Endodermal cell (in vitro differentiated cells): ENCODE measurements at regions not wholly inside any gene's neighbourhood (a gene's known extent, or its start where the extent isn't known, plus 50 kb on each side); places are given as distances from the start of the nearest gene placed in this dataset.

Experiments used
- DNase-seq: peaks from one replicate; pipeline ENCODE4 v3.0.0-alpha.2; 2017
- H3K27ac ChIP-seq: 2 replicates; pipeline ENCODE4 v1.5.1; 2013; ENCODE audit warnings: mild to moderate bottlenecking, low read depth, low read length, moderate library complexity
- H3K27me3 ChIP-seq: 2 replicates; pipeline ENCODE4 v1.6.1; 2013; ENCODE audit warnings: mild to moderate bottlenecking, low read length, moderate library complexity; ENCODE audit not compliant: insufficient read depth, control insufficient read depth, poor library complexity, severe bottlenecking
- H3K36me3 ChIP-seq: 2 replicates; pipeline ENCODE4 v1.7.0; 2013; ENCODE audit warnings: mild to moderate bottlenecking, low read length, moderate library complexity; ENCODE audit not compliant: control insufficient read depth, insufficient read depth
- H3K4me1 ChIP-seq: one replicate; pipeline ENCODE4 v1.7.0; 2013; ENCODE audit warnings: low read length; ENCODE audit not compliant: control insufficient read depth, insufficient read depth
- H3K4me3 ChIP-seq: 2 replicates; pipeline ENCODE4 v1.5.1; 2013; ENCODE audit warnings: mild to moderate bottlenecking, low read length, moderate library complexity
- H3K9ac ChIP-seq: 2 replicates; pipeline ENCODE4 v1.6.1; 2013; ENCODE audit warnings: mild to moderate bottlenecking, low read length, moderate library complexity; ENCODE audit not compliant: poor library complexity, severe bottlenecking; ENCODE audit errors: extremely low read depth
- H3K9me3 ChIP-seq: 2 replicates; pipeline ENCODE4 v1.6.1; 2013; ENCODE audit warnings: mild to moderate bottlenecking, low read length, moderate library complexity; ENCODE audit not compliant: control insufficient read depth
- H3K27ac Mint-ChIP-seq: 2 replicates; pipeline ENCODE4 v1.8.0; 2020; ENCODE audit warnings: mixed read lengths
- H3K27me3 Mint-ChIP-seq: 2 replicates; pipeline ENCODE4 v1.8.0; 2021; ENCODE audit warnings: mild to moderate bottlenecking, mixed read lengths; ENCODE audit not compliant: insufficient read depth
- H3K36me3 Mint-ChIP-seq: 2 replicates; pipeline ENCODE4 v1.8.0; 2020; ENCODE audit warnings: low read depth, mixed read lengths
- H3K4me1 Mint-ChIP-seq: 2 replicates; pipeline ENCODE4 v1.8.0; 2020; ENCODE audit warnings: mixed read lengths
- H3K4me3 Mint-ChIP-seq: 2 replicates; pipeline ENCODE4 v1.8.0; 2020; ENCODE audit warnings: mild to moderate bottlenecking, moderate library complexity, mixed read lengths
- H3K9me3 Mint-ChIP-seq: 2 replicates; pipeline ENCODE4 v1.8.0; 2020; ENCODE audit warnings: mild to moderate bottlenecking, mixed read lengths
- CTCF ChIP-seq: fragments of 200-600 bp; sonication (generic); conservative IDR thresholded peaks from 2 replicates; pipeline ENCODE4 v1.5.0; 2021; ENCODE audit warnings: antibody characterized with exemption, mild to moderate bottlenecking
- WGBS, 2 experiments: methylation state at CpG; one replicate each; pipeline versions ENCODE4 v1.1.5 to v1.1.7; 2013; ENCODE audit warnings: missing lambda C conversion rate in 2 of 2, mixed read lengths in 1 of 2; ENCODE audit not compliant: insufficient coverage in 1 of 2, insufficient read length in 1 of 2; 5-methylcytosine and 5-hydroxymethylcytosine counted together

GRCh38 chr12:91567100-91567485 is 384.5 kb upstream of the DCN start:
- TF ChIP-seq CTCF, result no peak
- Mint-ChIP-seq H3K4me3 (no peak overlapping the region), H3K9me3 (no peaks in the 10 kb centered on the region), H3K4me1 (no peaks in the 10 kb centered on the region), H3K36me3 (no peaks in the 10 kb centered on the region), H3K27me3 (no peaks in the 10 kb centered on the region), H3K27ac (no peak overlapping the region)
- Histone ChIP-seq H3K9ac (no peak overlapping the region), H3K36me3 (no peaks in the 10 kb centered on the region), H3K27ac (no peak overlapping the region), H3K4me1 (no peaks in the 10 kb centered on the region), H3K4me3 (no peak overlapping the region), H3K27me3 (no peaks in the 10 kb centered on the region), H3K9me3 (no peaks in the 10 kb centered on the region)
- DNase-seq, result no peak
- 93% methylated on average over 2 of the region's 2 CpGs; no CpG with 5 or more reads in 1 of the 2 experiments for WGBS, 2 experiments

GRCh38 chr12:91566328-91567099 is 383.9 kb upstream of the DCN start:
- H3K27ac ChIP-seq, result no peak overlapping the region
- H3K27me3 Mint-ChIP-seq, result no peaks in the 10 kb centered on the region
- H3K4me3 Mint-ChIP-seq, result no peak overlapping the region
- H3K4me1 Mint-ChIP-seq, result no peaks in the 10 kb centered on the region
- no peak for TF ChIP-seq CTCF
- H3K4me1 ChIP-seq, result no peaks in the 10 kb centered on the region
- no peak overlapping the region for H3K27ac Mint-ChIP-seq
- H3K27me3 ChIP-seq, result no peaks in the 10 kb centered on the region
- H3K9me3 Mint-ChIP-seq, result no peaks in the 10 kb centered on the region
- no peak for DNase-seq
- no peak overlapping the region for H3K9ac ChIP-seq
- H3K4me3 ChIP-seq, result no peak overlapping the region
- no peaks in the 10 kb centered on the region for H3K36me3 Mint-ChIP-seq
- WGBS, 2 experiments, result 92 to 100% methylated on average over 1 to 6 of the region's 6 CpGs
- H3K9me3 ChIP-seq, result no peaks in the 10 kb centered on the region
- H3K36me3 ChIP-seq, result no peaks in the 10 kb centered on the region

- Mint-ChIP-seq H3K4me1 (no peaks in the 10 kb centered on the region), H3K27ac (no peak overlapping the region), H3K4me3 (no peak overlapping the region), H3K9me3 (no peaks in the 10 kb centered on the region), H3K36me3 (no peaks in the 10 kb centered on the region), H3K27me3 (no peaks in the 10 kb centered on the region)
- Histone ChIP-seq H3K9me3 (no peaks in the 10 kb centered on the region), H3K27me3 (no peaks in the 10 kb centered on the region), H3K4me3 (no peak overlapping the region), H3K4me1 (no peaks in the 10 kb centered on the region), H3K36me3 (no peaks in the 10 kb centered on the region), H3K9ac (no peak overlapping the region), H3K27ac (no peak overlapping the region)
- no peak for DNase-seq
- 60 to 93% methylated on average over 1 of the region's 1 CpG for WGBS, 2 experiments
- no peak for TF ChIP-seq CTCF
These were observed 383.2 kb upstream of the DCN start for GRCh38 chr12:91565846-91566245.
